Sigmoid colon (tissue), 4 donors: ENCODE measurements at regions not wholly inside any gene's neighbourhood (a gene's known extent, or its start where the extent isn't known, plus 50 kb on each side); places are given as distances from the start of the nearest gene placed in this dataset.

Source experiments
- EP300 ChIP-seq, 4 donors: sonication (generic); formaldehyde crosslinking; IDR thresholded peaks; one replicate each; pipeline ENCODE4 v1.6.1; 2017; ENCODE audit warnings: antibody characterized with exemption in 4 of 4
- TF ChIP-seq, protein P1 (sequence below), 4 experiments: fragments of 450-650 bp in 3 of 4; fragments of 200-600 bp in 1 of 4; IDR thresholded peaks; one replicate each; pipeline ENCODE4 v1.5.1; 2016 to 2019; ENCODE audit warnings: antibody characterized with exemption in 4 of 4, mild to moderate bottlenecking in 3 of 4, moderate library complexity in 2 of 4

DNA sequence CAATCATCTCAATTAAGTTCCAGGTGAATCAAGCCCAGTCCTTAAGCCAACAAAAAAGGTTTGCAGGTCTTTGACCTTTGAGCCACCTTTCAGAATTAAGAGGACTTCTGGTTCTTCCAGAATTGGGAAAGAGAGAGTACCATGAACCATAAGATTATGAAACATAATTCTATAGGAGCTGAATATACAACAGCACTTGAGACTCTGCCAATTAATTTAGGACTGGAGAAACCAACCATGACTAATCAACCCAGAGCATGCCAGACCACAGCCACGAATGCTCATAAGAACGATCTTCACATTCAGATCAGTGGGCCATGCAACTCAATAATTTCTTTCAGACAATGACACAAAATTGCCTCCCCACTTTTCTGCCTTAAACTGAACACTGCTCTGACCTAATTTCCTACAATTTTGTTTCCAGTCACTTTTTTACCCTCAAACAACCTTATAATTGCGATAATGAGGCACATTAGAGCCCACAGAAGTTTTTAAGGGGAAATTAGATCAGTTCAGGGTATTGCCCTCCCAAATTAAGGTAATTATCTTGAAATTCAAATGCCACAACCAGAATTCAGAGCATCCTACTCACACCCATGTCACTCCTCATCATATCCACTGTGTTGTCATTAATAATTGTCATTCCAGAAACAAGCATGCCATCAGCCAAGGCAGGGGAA is 213.4 kb downstream of the ATPSCKMT start:
- TF ChIP-seq, protein P1, sequence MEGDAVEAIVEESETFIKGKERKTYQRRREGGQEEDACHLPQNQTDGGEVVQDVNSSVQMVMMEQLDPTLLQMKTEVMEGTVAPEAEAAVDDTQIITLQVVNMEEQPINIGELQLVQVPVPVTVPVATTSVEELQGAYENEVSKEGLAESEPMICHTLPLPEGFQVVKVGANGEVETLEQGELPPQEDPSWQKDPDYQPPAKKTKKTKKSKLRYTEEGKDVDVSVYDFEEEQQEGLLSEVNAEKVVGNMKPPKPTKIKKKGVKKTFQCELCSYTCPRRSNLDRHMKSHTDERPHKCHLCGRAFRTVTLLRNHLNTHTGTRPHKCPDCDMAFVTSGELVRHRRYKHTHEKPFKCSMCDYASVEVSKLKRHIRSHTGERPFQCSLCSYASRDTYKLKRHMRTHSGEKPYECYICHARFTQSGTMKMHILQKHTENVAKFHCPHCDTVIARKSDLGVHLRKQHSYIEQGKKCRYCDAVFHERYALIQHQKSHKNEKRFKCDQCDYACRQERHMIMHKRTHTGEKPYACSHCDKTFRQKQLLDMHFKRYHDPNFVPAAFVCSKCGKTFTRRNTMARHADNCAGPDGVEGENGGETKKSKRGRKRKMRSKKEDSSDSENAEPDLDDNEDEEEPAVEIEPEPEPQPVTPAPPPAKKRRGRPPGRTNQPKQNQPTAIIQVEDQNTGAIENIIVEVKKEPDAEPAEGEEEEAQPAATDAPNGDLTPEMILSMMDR (IDR thresholded peaks at IDR 0.05), result no peak
- TF ChIP-seq EP300 (IDR thresholded peaks at IDR 0.05), result no peak
